Activated naive CD4-positive, alpha-beta T cell treated with anti-CD3 and anti-CD28 coated beads, Interleukin-2, amount 50 U/mL, for 24 hours (primary cell): ENCODE measurements at regions not wholly inside any gene's neighbourhood (a gene's known extent, or its start where the extent isn't known, plus 50 kb on each side); places are given as distances from the start of the nearest gene placed in this dataset.

Experiments used
- H3K27ac Mint-ChIP-seq: one replicate; pipeline ENCODE4 v1.8.0; 2021; ENCODE audit warnings: mild to moderate bottlenecking, mixed read lengths
- H3K27me3 Mint-ChIP-seq: one replicate; pipeline ENCODE4 v1.8.0; 2021; ENCODE audit warnings: mixed read lengths
- H3K36me3 Mint-ChIP-seq: one replicate; pipeline ENCODE4 v1.8.0; 2021; ENCODE audit warnings: mixed read lengths
- H3K4me1 Mint-ChIP-seq: one replicate; pipeline ENCODE4 v1.8.0; 2021; ENCODE audit warnings: mixed read lengths
- H3K4me3 Mint-ChIP-seq: one replicate; pipeline ENCODE4 v1.8.0; 2021; ENCODE audit warnings: mild to moderate bottlenecking, mixed read lengths
- H3K9me3 Mint-ChIP-seq: one replicate; pipeline ENCODE4 v1.8.0; 2021; ENCODE audit warnings: mixed read lengths

DNA sequence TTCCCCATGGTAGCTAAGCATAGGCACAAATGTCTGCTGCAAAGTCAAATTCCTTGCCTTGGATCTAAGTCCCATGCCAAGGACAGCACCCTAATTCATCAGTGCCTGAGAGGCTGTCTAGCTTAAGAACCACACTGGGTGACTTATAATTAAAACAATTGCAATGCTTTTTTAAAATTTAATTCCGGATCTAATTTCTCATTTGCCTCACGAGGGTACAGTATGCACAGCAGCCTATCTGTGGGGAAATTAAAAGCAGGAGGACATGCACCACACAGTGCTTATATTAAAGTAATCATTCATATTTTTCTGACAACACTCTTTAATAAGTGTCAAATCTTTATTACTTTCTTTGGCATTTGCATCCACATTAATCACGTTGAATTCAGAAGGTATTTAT lies 378.8 kb downstream of the GPAM start:
- peaks cover 4% of the 10 kb centered on the region for H3K27me3 Mint-ChIP-seq
- no peaks in the 10 kb centered on the region for H3K9me3 Mint-ChIP-seq
- no peak overlapping the region for H3K27ac Mint-ChIP-seq
- H3K36me3 Mint-ChIP-seq, result no peaks in the 10 kb centered on the region
- no peaks in the 10 kb centered on the region for H3K4me1 Mint-ChIP-seq
- H3K4me3 Mint-ChIP-seq, result no peak overlapping the region

DNA sequence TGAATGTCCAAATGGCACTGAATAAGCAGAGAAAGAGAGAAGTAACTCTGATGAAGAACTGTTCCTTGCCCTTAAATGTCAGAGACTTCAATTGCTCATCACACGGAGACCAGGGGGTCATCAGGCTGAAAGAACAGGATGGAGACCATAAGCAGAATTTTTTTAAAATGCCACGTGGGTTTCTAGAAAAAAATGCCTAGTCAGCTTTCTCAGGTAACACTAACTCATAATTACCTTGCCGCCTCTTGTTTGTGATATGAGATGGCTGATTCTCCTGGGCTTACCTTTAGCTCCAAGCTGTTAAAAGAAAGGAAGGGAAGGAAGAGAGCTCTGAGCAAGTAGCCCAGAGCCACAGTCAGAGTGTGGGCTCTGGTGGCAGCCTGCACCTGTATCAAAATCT lies 372.0 kb downstream of the GPAM start:
- Mint-ChIP-seq H3K4me1 (no peaks in the 10 kb centered on the region), H3K4me3 (no peak overlapping the region), H3K9me3 (no peaks in the 10 kb centered on the region), H3K27ac (no peak overlapping the region), H3K27me3 (peaks cover 4% of the 10 kb centered on the region), H3K36me3 (no peaks in the 10 kb centered on the region)

DNA sequence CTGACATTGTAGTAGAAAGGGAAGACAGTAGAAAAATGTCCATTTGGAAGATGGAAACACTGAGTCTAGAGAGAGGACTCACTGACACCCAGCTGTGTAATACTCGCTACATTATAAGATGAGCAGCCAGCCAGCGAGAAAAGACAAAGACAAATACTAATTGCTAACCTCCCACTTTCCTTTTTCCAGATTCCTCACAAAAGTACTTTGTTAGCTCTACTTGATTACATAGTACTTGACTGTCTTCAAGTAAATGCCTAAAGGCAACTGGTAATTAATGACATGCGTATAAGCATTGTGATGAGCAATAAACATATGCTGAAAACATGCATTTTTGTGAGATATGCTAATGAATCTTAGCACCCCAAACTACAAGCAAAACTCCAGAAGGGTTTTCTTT lies 363.1 kb downstream of the GPAM start:
- Mint-ChIP-seq H3K4me1 (no peaks in the 10 kb centered on the region), H3K4me3 (no peak overlapping the region), H3K27me3 (no peaks in the 10 kb centered on the region), H3K27ac (no peak overlapping the region), H3K36me3 (no peaks in the 10 kb centered on the region), H3K9me3 (no peaks in the 10 kb centered on the region)

DNA sequence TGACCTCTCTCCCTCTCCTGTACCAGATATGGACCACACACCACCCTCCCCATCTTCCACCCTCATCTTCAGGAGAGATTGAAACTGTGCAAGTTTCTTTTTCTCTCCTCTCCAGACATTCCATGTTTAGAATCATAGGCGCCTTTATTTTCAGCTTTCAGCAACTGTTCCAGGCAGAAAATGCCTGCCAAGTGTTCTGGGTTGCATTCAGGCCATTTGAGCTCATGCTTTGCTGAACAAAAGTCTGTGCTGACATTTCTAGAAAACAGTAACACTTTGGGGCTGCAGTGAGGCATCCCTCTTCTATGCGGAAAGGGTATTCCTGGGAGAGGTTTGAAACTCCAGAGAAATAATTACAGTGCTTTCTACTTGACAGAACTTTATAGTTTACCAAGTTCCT lies 361.7 kb downstream of the GPAM start:
- H3K27ac Mint-ChIP-seq, result no peak overlapping the region
- no peaks in the 10 kb centered on the region for H3K4me1 Mint-ChIP-seq
- H3K9me3 Mint-ChIP-seq, result no peaks in the 10 kb centered on the region
- no peak overlapping the region for H3K4me3 Mint-ChIP-seq
- no peaks in the 10 kb centered on the region for H3K36me3 Mint-ChIP-seq
- H3K27me3 Mint-ChIP-seq, result no peaks in the 10 kb centered on the region

DNA sequence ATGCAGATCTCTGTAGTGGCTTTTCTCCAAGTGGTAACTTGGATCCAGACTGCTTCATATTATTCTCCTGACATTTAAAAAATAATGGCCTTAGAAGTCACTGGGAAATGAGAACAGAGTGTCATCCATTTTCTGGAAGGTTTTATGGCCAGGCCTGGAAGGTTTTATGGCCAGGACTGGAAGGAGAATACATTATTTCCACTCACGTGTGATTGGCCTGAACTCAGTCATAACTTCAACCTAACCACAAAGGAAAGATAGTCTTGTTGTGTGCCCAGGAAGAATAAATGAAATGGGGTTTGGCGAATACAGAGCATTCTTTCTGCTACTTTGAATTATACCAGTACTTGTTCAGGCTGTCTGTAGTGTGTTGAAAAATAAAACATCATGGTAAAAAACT lies 360.9 kb downstream of the GPAM start:
- Mint-ChIP-seq H3K36me3 (no peaks in the 10 kb centered on the region), H3K9me3 (no peaks in the 10 kb centered on the region), H3K27me3 (no peaks in the 10 kb centered on the region), H3K4me3 (no peak overlapping the region), H3K4me1 (no peaks in the 10 kb centered on the region), H3K27ac (no peak overlapping the region)

DNA sequence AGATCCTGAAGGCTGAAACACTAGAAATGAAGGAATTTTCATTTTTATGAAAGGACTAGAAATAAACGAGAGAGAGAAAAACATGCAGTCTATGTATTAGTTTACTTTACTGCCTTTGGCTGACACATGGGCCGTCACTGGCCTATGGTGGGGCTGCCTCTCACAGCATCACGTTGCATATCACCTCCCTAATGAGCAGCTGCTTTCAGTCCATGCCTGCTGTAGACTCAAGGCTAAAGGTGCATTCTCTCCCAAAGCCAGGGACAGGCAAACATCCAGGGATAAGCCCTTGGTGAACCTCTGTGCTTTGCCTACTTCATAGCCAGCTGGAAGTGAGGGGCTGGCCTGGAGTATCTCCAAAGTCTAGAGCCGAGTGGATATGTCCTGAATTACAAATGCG lies 359.4 kb downstream of the GPAM start:
- no peak overlapping the region for H3K4me3 Mint-ChIP-seq
- no peaks in the 10 kb centered on the region for H3K36me3 Mint-ChIP-seq
- H3K27me3 Mint-ChIP-seq, result no peaks in the 10 kb centered on the region
- H3K4me1 Mint-ChIP-seq, result no peaks in the 10 kb centered on the region
- no peak overlapping the region for H3K27ac Mint-ChIP-seq
- no peaks in the 10 kb centered on the region for H3K9me3 Mint-ChIP-seq

DNA sequence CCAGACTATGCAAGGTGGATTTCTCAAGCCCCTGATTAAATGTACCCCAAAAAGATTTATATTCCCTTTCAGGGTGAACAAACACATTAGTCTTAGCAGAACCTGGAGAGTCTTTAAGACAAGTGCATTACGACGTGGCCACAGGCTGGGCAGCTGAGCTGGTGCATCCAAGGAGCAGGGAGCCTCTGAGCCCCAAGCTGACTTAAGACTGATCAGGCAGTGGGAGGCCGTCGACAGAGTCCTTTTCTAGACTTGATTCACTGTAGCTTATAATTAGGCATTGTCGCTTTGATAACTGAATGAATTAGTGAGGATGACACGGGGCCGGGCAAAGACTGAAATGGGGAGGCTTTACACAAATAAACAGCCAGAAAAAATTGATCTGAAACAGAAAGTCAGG lies 353.2 kb downstream of the GPAM start:
- no peaks in the 10 kb centered on the region for H3K36me3 Mint-ChIP-seq
- H3K4me1 Mint-ChIP-seq, result no peaks in the 10 kb centered on the region
- H3K9me3 Mint-ChIP-seq, result no peaks in the 10 kb centered on the region
- no peak overlapping the region for H3K4me3 Mint-ChIP-seq
- no peak overlapping the region for H3K27ac Mint-ChIP-seq
- H3K27me3 Mint-ChIP-seq, result no peaks in the 10 kb centered on the region

DNA sequence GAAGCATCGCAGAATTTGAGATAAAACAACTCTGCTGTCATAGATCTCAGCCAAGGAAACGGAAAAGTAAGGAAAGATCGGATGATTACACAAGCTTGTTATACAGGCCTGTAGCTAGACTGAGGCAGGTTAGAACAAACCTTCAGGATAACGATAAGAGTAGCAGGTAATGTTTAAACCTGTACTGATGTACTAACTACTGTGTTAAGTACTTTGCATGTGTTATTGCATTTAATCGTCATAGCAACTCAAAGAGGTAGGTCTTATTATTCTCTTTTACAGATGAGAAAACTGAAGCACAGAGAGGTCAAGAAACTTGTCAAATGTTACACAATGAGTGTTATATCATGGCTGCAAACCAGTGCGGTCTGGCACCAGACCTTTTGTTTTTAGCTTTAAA lies 352.5 kb downstream of the GPAM start:
- no peaks in the 10 kb centered on the region for H3K9me3 Mint-ChIP-seq
- H3K4me3 Mint-ChIP-seq, result no peak overlapping the region

DNA sequence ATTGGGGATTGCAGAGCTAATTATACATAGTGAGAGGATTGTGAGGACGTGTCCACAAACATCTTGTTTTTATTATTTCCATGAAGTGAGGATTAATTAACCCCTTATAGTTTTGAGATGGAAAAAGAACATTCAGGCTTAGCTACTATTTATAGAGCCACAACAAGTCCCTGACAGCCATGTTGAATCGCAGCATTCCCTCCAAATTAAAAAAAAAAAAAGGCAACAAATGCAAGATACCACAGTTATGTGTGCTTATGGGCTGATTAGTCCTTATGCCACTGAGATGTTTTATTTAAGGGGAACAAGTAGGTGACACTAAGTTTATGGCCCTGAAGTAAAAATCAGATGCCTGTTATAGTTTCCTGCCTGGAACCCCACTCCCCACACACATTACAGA lies 350.3 kb downstream of the GPAM start:
- H3K27ac Mint-ChIP-seq, result no peak overlapping the region
- H3K4me3 Mint-ChIP-seq, result no peak overlapping the region
- H3K27me3 Mint-ChIP-seq, result no peaks in the 10 kb centered on the region
- H3K36me3 Mint-ChIP-seq, result no peaks in the 10 kb centered on the region
- H3K9me3 Mint-ChIP-seq, result no peaks in the 10 kb centered on the region
- H3K4me1 Mint-ChIP-seq, result no peaks in the 10 kb centered on the region

More for the DNA sequence above, 352.5 kb downstream of the GPAM start:
- Mint-ChIP-seq H3K4me1 (no peaks in the 10 kb centered on the region), H3K27ac (no peak overlapping the region), H3K36me3 (no peaks in the 10 kb centered on the region), H3K27me3 (no peaks in the 10 kb centered on the region)

DNA sequence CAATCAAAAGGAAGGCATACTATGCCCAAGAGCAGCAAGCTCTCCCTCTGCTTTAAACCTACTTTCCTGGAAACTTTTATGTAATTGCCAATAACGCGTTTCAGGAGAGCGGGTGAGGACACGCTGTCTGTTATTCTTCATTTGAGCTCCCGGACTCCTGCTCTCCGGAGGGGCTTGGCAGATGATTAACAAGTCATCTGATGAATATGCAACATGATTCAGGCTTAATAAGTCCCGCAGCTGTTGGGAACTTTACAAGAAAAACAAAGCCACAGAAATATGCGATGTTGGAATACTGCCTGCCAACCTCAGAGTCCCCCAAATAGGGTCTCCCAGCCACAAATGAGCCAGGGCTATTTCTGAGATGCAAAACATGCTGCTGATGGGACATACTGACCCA lies 348.0 kb downstream of the GPAM start:
- H3K36me3 Mint-ChIP-seq, result no peaks in the 10 kb centered on the region
- no peak overlapping the region for H3K27ac Mint-ChIP-seq
- no peaks in the 10 kb centered on the region for H3K4me1 Mint-ChIP-seq
- no peaks in the 10 kb centered on the region for H3K9me3 Mint-ChIP-seq
- no peak overlapping the region for H3K4me3 Mint-ChIP-seq
- H3K27me3 Mint-ChIP-seq, result peaks cover 1% of the 10 kb centered on the region

DNA sequence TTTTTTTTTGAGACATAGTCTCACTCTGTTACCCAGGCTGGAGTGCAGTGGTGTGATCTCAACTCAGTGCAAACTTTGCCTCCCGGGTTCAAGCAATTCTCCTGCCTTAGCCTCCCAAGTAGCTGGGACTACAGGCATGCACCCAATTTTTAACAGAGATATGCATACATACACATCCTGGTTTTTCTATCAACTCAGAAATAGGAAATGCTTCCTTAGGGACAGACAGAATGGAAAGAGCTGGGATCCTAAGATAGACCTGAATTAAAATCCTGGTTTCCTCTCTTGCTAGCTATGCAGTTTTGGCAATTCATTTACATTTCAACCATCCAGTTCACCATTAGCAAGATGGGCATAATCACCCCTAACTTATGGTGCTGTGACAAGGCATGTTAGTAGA lies 347.5 kb downstream of the GPAM start:
- Mint-ChIP-seq H3K4me3 (no peak overlapping the region), H3K4me1 (no peaks in the 10 kb centered on the region), H3K27me3 (peaks cover 1% of the 10 kb centered on the region), H3K9me3 (no peaks in the 10 kb centered on the region), H3K36me3 (no peaks in the 10 kb centered on the region), H3K27ac (no peak overlapping the region)

DNA sequence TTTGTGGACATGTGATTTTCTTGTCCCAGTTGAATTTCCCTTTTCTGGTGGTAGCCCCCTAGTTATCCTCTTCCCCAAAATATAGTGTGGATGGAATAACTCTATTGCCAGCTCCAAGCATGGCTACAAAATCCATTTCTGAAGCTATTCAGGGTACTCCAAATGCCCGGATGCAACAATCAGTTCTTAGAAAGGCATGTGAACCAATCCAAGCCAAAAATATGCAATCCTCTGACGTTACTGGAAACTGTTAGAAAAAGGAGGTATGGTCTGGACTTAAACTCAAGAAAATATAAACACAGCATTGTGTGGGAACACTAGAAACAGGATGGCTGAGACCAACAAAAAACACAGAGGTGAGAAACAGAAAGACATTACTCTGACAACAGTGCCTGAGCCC lies 347.0 kb downstream of the GPAM start:
- peaks cover 1% of the 10 kb centered on the region for H3K27me3 Mint-ChIP-seq
- H3K9me3 Mint-ChIP-seq, result no peaks in the 10 kb centered on the region
- H3K4me1 Mint-ChIP-seq, result no peaks in the 10 kb centered on the region
- no peaks in the 10 kb centered on the region for H3K36me3 Mint-ChIP-seq
- no peak overlapping the region for H3K27ac Mint-ChIP-seq
- H3K4me3 Mint-ChIP-seq, result no peak overlapping the region

DNA sequence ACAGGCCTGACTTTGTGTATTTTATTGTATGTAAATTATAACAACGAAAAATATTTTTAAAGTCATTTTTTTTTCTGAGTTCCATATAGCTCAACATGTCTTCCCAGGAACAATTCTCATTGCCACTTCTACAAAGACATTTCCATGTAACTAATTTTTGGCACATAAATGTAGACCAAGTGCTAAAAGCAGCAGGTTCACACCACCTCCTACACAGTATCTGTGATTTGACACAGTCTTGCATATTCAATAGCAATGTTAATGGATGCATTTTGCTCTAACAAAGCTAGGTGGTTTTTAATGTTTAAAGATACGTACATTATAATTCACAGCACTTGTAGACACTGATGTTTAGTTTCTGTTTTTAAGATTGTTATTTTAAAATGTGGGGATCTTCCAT lies 346.5 kb downstream of the GPAM start:
- H3K27me3 Mint-ChIP-seq, result peaks cover 1% of the 10 kb centered on the region
- no peak overlapping the region for H3K4me3 Mint-ChIP-seq
- H3K9me3 Mint-ChIP-seq, result no peaks in the 10 kb centered on the region
- no peaks in the 10 kb centered on the region for H3K4me1 Mint-ChIP-seq
- H3K27ac Mint-ChIP-seq, result no peak overlapping the region
- no peaks in the 10 kb centered on the region for H3K36me3 Mint-ChIP-seq

DNA sequence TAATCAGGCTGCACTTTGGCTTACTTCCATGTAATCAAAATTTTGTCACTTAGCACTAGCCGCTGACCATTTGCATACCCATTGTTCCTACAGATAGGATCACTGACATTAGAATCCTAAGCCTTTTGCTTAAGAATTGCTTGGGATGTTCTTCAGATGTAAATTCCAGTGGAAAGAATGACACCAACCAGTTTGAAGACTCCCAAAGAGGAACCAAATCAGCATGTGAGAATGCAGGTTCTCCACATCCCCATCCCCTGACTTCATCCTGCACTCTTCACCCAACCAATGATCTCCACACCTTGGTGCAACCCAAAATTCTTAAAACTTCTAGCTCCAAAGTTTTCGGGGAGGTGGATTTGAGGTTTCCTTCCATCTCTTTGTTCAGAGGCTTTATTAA lies 345.6 kb downstream of the GPAM start:
- H3K27ac Mint-ChIP-seq, result no peak overlapping the region
- H3K4me3 Mint-ChIP-seq, result no peak overlapping the region
- H3K36me3 Mint-ChIP-seq, result no peaks in the 10 kb centered on the region
- peaks cover 1% of the 10 kb centered on the region for H3K27me3 Mint-ChIP-seq
- no peaks in the 10 kb centered on the region for H3K4me1 Mint-ChIP-seq
- no peaks in the 10 kb centered on the region for H3K9me3 Mint-ChIP-seq

DNA sequence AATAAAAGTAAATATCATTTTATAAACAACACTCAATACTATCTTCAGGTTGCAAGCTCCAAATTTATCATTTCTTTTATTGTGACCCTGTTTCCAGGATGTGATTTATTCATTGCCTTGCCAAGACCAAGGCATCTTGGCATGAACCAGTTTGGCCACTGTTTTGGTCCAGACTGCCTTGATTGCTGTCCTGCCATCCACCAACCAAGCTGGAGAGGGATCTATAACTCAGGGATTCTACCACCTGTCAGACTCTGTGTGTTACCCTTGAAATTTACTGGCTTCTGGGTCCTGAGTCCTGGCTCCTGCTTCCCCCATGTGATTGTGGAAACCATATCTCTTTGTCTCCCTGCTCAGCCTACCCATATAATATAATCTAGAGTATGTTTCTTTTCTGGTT lies 343.0 kb downstream of the GPAM start:
- H3K9me3 Mint-ChIP-seq, result peaks cover 3% of the 10 kb centered on the region
- H3K27me3 Mint-ChIP-seq, result peaks cover 5% of the 10 kb centered on the region
- no peaks in the 10 kb centered on the region for H3K36me3 Mint-ChIP-seq
- no peak overlapping the region for H3K27ac Mint-ChIP-seq
- H3K4me1 Mint-ChIP-seq, result no peaks in the 10 kb centered on the region
- H3K4me3 Mint-ChIP-seq, result no peak overlapping the region

DNA sequence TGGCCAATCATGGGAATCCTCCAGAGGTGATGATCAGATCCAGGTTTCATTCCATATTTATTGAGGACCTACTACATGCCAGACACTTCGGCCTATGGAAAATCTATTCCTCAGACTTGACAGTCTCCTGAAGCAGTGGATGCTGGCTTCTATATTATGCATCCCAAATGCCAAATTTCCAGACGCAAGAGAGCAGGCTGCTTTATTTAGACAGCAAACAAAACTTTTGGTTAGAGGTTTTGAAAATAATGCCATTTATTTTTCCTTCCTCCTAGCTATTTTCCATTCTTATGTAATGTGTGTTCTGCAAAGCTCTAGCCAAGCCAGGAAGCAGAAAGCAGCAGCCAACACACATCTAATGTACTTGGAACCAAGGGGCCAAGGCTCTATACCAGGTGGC lies 330.8 kb downstream of the GPAM start:
- Mint-ChIP-seq H3K27ac (no peak overlapping the region), H3K27me3 (no peaks in the 10 kb centered on the region), H3K4me1 (no peaks in the 10 kb centered on the region), H3K4me3 (no peak overlapping the region), H3K9me3 (peaks cover 2% of the 10 kb centered on the region), H3K36me3 (no peaks in the 10 kb centered on the region)

DNA sequence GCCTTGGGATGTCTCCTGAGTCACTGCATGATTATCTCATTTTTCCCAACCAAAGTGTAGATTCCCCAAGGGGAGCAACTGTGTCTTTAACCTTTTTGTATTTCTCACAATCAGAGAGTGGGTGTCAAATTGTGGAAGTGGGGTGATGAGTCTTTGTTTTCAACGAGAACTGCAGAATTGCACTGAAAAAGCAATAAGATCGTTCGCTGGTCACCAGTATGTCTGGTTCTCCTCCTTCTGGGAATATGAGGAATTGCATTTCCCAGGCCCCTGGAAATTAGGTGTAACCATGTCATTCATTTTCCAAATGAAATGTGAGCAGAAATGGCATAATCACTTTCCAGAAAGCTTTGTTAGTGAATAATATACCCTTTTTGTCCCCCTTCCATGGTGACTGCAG lies 326.9 kb downstream of the GPAM start:
- Mint-ChIP-seq H3K36me3 (no peaks in the 10 kb centered on the region), H3K4me3 (no peak overlapping the region), H3K4me1 (no peaks in the 10 kb centered on the region), H3K9me3 (no peaks in the 10 kb centered on the region), H3K27me3 (peaks cover 2% of the 10 kb centered on the region), H3K27ac (no peak overlapping the region)

DNA sequence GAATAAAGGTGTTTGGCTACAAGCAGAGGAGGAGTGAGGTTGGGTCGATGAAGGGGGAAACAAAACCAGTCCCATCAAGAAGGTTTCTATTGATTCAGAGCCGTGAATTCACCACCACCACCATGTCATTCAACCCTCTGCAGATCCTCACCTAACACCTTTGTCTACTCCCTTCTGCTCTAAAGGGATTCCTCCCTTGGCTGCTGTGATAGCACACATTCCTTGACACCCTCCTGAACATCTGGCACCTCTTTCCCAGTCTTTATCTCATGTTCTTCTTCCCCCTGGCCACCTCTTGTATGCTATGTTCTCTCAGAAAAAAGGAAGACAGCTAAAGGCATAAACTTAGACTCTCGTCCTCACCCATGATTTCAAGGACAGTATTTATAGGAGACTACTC lies 318.0 kb downstream of the GPAM start:
- Mint-ChIP-seq H3K27ac (no peak overlapping the region), H3K4me1 (no peaks in the 10 kb centered on the region), H3K36me3 (no peaks in the 10 kb centered on the region), H3K9me3 (no peaks in the 10 kb centered on the region), H3K4me3 (no peak overlapping the region), H3K27me3 (peaks cover 5% of the 10 kb centered on the region)
